ENCODE measurements at regions not wholly inside any gene's neighbourhood (a gene's known extent, or its start where the extent isn't known, plus 50 kb on each side); places are given as distances from the start of the nearest gene placed in this dataset.

- DNase-seq = no peak
These were observed 344.3 kb downstream of the GADD45G start for GRCh38 chr9:89949111-89949510.

DNA sequence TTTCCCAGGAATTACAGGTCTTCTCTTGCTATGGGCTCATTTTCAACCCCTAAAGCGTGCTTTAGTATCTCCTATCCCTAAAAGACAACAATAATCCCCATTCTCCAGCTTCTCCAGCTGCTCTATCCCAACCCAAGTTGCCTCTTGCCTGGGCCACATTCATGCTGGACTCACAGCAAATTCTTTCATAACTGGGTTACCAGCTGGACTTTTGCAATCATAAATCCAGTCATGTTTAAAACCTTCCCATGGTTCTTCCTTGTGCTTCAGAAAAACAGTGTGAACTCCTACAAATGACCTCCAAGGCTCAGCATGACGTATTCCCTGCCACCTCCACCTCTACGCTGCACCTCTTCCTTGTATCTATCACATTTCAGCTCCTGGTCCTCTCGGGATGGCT, 346.9 kb downstream of the GADD45G start:
- DNase-seq = no peak

DNA sequence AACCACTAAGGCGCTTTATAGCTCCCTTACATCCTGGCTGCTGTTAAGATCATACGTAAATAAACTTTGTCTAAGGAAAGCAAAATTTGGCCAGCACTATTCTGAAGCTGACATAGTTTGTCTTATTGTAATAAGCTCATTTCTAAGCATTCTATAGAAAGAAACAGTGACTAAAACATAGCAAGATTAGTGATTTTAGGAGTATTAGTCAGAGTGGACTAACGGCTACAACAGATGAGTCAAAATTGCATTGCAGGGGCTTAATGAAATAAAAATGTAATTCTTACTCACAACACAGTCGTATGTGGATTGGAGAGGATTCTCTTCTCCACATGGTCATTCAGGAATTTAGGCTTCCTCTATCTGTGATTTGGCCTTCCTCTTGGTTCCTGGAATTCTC, 347.6 kb downstream of the GADD45G start:
- DNase-seq = no peak

DNA sequence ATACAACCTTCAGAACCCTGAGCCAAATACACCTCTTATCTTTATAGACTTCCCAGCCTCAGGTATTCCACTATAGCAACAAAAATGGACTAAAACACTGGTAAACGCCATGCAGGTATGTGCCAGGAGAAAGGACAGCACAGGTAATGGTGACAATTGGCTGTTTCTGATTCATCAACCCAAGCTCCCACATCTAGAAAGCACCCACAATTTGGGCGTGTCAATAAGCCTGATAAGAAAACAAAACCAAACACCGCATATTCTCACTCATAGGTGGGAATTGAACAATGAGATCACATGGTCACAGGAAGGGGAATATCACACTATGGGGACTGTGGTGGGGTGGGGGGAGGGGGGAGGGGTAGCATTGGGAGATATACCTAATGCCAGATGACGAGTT, 348.5 kb downstream of the GADD45G start:
- DNase-seq = peak in 1 of 2 donors; percentile 16

DNA sequence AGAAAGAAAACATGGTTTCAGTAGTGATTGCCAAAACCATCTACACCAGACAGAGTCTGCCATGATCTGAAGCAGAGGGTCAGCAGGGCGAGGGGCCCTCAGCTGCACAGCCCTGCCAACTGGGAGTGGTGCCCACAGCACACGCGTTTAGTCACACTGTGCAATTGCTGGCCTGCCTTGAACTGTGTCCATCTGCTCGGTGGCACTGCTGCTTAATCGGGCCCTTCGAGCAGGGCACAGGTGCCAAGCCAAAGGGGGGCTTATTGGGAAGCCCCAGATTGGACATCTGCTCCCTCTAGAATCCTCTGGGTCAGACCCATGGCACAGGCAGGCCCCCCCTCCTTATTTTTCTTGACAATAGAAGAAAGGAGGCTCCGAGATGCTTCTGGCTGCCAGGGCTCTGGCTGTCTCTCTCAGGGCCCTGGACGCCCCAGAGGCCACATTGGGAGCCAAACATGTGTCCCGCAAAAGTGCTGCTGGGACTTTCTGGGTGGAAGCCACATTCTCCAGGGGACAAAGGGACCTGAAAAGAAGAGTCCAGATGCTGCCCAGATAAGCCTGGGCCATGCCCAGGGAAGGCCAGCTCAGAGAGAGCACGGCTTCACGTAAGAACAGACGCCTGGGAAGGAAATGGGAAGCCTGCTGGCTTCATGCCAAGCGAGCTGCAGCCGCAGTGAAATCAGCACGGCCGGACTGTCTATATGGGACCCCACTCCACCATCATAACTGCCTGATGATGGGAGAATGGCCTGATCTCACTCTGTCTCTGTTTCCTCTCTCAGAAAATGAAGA, 349.2 kb downstream of the GADD45G start:
- DNase-seq = no peak

GRCh38 chr9:89955144-89955543, 350.3 kb downstream of the GADD45G start:
- DNase-seq = no peak

- no peak for DNase-seq
These were observed 350.8 kb downstream of the GADD45G start for GRCh38 chr9:89955626-89956025.

- DNase-seq = no peak
These were observed 351.5 kb downstream of the GADD45G start for GRCh38 chr9:89956331-89956730.

- no peak for DNase-seq
These were observed 352.1 kb downstream of the GADD45G start for GRCh38 chr9:89956907-89957306.

- DNase-seq = no peak
These were observed 353.3 kb downstream of the GADD45G start for GRCh38 chr9:89958086-89958485.

DNA sequence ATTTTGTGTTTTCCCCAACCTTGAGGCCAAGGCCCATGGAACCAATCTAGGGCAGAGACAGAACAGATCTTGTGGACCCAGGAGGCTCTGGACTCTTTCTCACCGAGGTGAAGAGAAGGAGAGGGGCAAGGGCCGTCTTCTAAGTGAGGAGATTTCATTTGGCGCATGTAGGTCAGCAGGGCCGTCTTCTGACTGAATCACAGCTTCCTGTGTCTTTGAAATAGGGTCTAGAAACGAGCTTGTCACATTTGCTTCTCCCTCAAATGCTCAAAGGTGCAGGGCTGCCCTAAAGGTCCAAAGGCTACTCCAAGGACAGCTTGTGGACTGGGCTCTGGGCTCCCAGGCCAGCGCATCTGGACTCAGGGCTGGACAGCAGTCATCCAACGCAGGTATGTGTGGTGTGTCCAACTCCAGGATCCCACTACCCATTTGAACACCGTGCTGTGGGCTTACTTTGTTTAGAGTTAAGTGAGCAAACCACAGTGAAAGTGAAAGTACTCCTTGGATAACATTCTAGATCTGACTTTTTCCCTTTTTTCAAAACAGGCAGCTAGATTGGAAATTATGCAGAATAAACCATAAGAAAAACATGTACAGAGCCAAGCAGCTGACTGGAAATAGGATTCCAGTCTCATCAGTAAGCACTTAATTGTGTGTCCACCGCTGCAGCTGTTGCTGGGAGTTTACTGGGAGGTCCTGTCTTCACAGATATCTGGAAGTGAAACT, 357.0 kb downstream of the GADD45G start:
- no peak for DNase-seq

DNA sequence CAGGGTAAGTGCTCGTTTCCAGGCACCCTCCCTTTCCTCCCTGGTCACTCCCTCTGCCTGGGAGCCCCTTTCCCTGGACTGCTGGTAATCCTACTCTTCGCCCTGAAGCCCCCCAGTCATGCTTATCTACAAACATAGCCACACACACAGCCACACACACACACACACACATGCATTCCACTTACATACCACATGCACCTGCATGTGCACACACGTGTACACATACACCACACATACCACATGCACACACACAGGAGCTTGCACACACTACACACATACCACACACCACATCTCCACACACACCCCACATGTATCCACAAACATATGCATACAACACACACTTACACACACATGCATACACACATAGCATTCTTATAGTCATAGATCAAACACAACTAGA, 358.5 kb downstream of the GADD45G start:
- DNase-seq = no peak

DNA sequence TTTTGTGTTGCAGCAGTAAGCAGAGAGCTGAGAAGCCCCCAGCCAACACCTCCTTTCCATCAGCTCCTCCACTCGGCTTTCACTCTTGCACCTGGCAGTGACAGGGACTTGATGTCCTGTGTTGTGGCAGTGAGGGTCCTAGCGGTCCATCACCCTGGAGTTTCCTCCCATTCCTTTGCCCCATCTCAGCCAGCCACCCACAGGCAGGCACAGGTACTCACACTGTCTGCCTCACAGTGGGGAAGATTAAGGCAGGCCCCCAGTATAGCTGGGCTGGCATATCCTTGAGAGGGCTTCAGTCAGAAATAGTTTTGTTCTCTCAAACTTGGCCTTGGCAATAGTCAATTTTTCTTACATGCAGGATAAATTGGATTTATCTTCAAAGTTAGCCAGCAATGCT, 362.7 kb downstream of the GADD45G start:
- DNase-seq = no peak

GRCh38 chr9:89969156-89969675, 364.4 kb downstream of the GADD45G start:
- no peak for DNase-seq

DNA sequence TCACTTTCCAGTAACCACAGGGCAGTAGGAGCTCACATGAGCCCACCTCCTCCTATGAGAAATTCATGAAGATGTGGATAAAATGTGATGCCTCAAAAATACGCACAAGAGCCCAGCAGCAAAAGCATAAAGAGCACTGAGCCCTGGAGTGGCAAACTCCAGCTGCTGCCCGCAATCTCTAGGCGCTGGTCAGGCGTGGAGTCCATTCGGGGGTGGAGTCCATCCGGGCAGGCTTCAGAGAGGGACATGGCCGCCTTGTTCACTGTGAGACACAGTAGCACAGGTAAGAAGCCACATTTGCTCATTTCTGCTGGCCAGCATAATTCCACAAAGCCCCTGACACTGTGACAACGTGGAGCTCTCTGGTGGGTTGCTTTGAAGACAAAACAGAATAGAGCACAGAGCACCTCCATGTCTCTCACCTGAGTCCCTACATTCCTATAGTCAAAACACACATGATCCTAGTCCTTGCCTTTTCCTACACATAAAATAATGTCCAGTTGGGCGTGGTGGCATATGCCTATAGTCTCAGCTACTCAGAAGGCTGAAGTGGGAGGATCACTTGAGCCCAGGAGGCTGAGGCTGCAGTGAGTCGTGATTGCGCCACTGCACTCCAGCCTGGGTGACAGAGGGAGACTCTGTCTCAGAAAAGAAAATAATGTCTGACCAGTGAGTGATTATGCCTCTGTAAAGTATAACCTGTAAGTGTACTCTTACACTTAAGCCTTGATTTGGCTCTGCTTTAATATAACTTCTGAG, 365.2 kb downstream of the GADD45G start:
- DNase-seq = no peak

- no peak for DNase-seq
These were observed 365.9 kb downstream of the GADD45G start for GRCh38 chr9:89970701-89971100.

- no peak for DNase-seq
These were observed 367.7 kb downstream of the GADD45G start for GRCh38 chr9:89972535-89972934.

- no peak for DNase-seq
These were observed 369.8 kb downstream of the GADD45G start for GRCh38 chr9:89974582-89974981.

DNA sequence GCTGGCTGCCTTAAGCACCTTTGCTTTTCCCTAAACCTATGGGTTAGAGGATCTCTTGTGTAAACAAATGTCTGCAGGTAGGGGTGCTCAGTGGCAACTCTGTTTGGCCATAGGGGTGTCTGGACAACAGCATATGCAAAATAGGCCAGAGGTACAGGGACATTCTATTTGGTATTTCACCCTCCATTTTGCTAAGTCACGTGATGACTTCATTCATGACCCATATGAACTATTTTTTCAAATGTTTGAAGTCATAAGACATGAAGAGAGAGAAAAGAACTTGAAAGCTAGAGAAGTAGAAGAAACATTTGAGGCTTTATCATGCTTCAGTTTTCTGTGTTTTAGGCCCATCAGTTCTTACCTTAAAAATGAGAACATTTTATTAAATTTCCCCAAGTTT, 370.2 kb downstream of the GADD45G start:
- DNase-seq = no peak

GRCh38 chr9:89975630-89976029, 370.8 kb downstream of the GADD45G start:
- no peak for DNase-seq

DNA sequence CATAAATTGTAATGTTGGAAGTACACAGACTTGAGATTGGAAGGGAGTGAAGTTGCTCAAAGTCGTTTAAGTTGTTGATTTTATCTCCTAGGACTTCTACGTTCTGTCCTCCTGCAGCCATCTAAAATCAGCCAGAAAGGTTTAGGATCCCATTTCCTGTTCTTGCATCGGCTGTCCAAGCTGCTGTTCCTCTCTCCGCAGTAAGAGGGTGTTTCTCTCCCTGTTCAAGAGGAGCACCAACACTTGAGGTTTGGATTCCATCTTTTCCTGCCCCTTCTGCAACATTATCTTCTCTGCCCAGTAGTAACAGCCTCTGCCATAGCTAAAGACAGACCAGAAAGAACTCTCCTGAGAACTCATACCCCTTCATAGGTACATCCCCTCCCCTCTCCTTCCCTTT, 373.4 kb downstream of the GADD45G start:
- no peak for DNase-seq

GRCh38 chr9:89980600-89980999, 375.8 kb downstream of the GADD45G start:
- no peak for DNase-seq

- DNase-seq = no peak
These were observed 377.2 kb downstream of the GADD45G start for GRCh38 chr9:89982016-89982415.

DNA sequence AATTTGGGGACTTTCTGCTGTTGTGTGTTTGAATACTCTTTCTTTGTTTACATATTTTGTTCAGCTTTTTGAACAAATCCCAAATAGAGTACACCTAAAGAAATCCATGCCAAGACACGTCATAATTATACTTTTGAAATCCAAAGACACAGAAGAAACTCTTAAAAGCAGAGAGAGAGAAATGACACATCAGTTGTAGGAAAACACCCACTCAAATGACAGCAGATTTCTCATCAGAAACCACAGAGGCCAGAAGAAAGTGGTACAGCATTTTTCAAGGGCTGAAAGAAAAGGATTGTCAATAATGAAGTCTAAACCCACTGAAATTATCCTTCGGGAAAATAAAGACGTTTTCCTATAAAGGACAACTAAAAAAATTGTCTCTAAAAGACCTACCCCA, 378.6 kb downstream of the GADD45G start:
- DNase-seq = no peak

All from CD4-positive, alpha-beta T cell treated with Interferon alpha-2 for 1 hour (primary cell).